WTC11 (cell line): ENCODE measurements at regions not wholly inside any gene's neighbourhood (a gene's known extent, or its start where the extent isn't known, plus 50 kb on each side); places are given as distances from the start of the nearest gene placed in this dataset.

ENCODE experiments used
- ATF1 ChIP-seq: sonication (generic); formaldehyde crosslinking; IDR thresholded peaks from 2 replicates; pipeline ENCODE4 v1.8.1; 2023; ENCODE audit warnings: mild to moderate bottlenecking, moderate library complexity, missing genetic modification reagents
- CTCF ChIP-seq: fragments of 200-600 bp; IDR thresholded peaks from 2 replicates; pipeline ENCODE4 v1.8.0; 2022; ENCODE audit warnings: antibody characterized with exemption
- NFATC4 ChIP-seq: fragments of 250-450 bp; sonication (Bioruptor Pico); IDR thresholded peaks from 2 replicates; pipeline ENCODE4 v1.9.0; 2021; ENCODE audit warnings: mild to moderate bottlenecking
- NR3C1 ChIP-seq: sonication (generic); formaldehyde crosslinking; conservative IDR thresholded peaks from 2 replicates; pipeline ENCODE4 v1.8.1; 2023; ENCODE audit warnings: low read depth, mild to moderate bottlenecking, missing genetic modification reagents
- SOX15 ChIP-seq: fragments of 250-450 bp; sonication (Bioruptor Pico); IDR thresholded peaks from 2 replicates; pipeline ENCODE4 v1.9.0; 2021; ENCODE audit warnings: mild to moderate bottlenecking
- USF2 ChIP-seq: sonication (generic); formaldehyde crosslinking; IDR thresholded peaks from 2 replicates; pipeline ENCODE4 v1.8.1; 2023; ENCODE audit warnings: mild to moderate bottlenecking, missing genetic modification reagents, moderate library complexity
- ZNF121 ChIP-seq: sonication (generic); formaldehyde crosslinking; IDR thresholded peaks from 2 replicates; pipeline ENCODE4 v1.8.0; 2023; ENCODE audit warnings: missing genetic modification reagents

DNA sequence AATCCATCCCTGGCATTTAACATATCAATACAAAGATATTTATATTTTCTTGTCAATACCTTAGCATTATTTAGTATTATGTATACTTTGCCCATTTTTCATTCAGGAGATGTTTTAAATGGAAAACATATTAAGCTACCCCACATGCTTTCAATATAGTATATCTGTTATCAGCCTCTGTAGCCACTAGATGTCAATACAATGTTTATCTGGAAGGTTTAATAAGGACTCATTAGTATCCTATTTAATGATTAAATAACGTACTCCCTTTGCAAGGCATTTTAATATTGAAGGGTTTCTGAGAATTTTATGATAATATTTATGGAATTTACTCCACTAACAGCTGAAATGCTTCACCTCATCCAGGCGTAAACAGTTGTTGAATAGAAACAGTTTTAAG is 329.5 kb upstream of the ADGRL2 start:
- TF ChIP-seq NR3C1 (CRISPR knock-in tag) (no peak), SOX15 (CRISPR knock-in tag) (no peak), CTCF (no peak), ZNF121 (CRISPR knock-in tag) (no peak), NFATC4 (CRISPR knock-in tag) (no peak), USF2 (CRISPR knock-in tag) (no peak), ATF1 (no peak)
